DLD1 (cell line): ENCODE measurements at regions not wholly inside any gene's neighbourhood (a gene's known extent, or its start where the extent isn't known, plus 50 kb on each side); places are given as distances from the start of the nearest gene placed in this dataset.

Experiments
- in situ Hi-C: cut with HindIII; loops from 2 replicates; pipeline ENCODE4 v1.10.0; 2017; ENCODE audit warnings: low sequenced_read_pairs

GRCh38 chr10:70966646-70967553, 78.5 kb upstream of the PCBD1 start:
- in situ Hi-C loops = no loop called here

- in situ Hi-C loops = no loop called here
These were observed 79.5 kb upstream of the PCBD1 start for GRCh38 chr10:70967591-70968587.

- in situ Hi-C loops = no loop called here
These were observed 80.8 kb upstream of the PCBD1 start for GRCh38 chr10:70969188-70969587.

- in situ Hi-C loops = loop anchor here (10.0 kb wide), 1 partner anchor 66 kb away; no protein-coding TSS in a partner anchor
These were observed 82.5 kb upstream of the PCBD1 start for GRCh38 chr10:70970830-70971229.

GRCh38 chr10:70973275-70973674, 84.9 kb upstream of the PCBD1 start:
- in situ Hi-C loops = loop anchor here (10.0 kb wide), 1 partner anchor 68 kb away; no protein-coding TSS in a partner anchor

GRCh38 chr10:70974351-70974901, 86.1 kb upstream of the PCBD1 start:
- in situ Hi-C loops = loop anchor here (10.0 kb wide), 1 partner anchor 70 kb away; no protein-coding TSS in a partner anchor

- in situ Hi-C loops = loop anchor here (10.0 kb wide), 1 partner anchor 70 kb away; no protein-coding TSS in a partner anchor
These were observed 86.6 kb upstream of the PCBD1 start for GRCh38 chr10:70974920-70975319.

- in situ Hi-C loops = loop anchor here (10.0 kb wide), 1 partner anchor 71 kb away; no protein-coding TSS in a partner anchor
These were observed 87.8 kb upstream of the PCBD1 start for GRCh38 chr10:70976063-70976695.

GRCh38 chr10:70977625-70978024, 89.3 kb upstream of the PCBD1 start:
- in situ Hi-C loops = loop anchor here (10.0 kb wide), 1 partner anchor 73 kb away; no protein-coding TSS in a partner anchor

GRCh38 chr10:70978181-70978580, 89.8 kb upstream of the PCBD1 start:
- in situ Hi-C loops = loop anchor here (10.0 kb wide), 1 partner anchor 73 kb away; no protein-coding TSS in a partner anchor

- in situ Hi-C loops = loop anchor here (10.0 kb wide), 1 partner anchor 74 kb away; no protein-coding TSS in a partner anchor
These were observed 90.6 kb upstream of the PCBD1 start for GRCh38 chr10:70978816-70979480.

GRCh38 chr10:70980687-70981086, 92.3 kb upstream of the PCBD1 start:
- in situ Hi-C loops = no loop called here

- in situ Hi-C loops = no loop called here
These were observed 92.9 kb upstream of the PCBD1 start for GRCh38 chr10:70981171-70981836.

GRCh38 chr10:70981936-70982335, 93.6 kb upstream of the PCBD1 start:
- in situ Hi-C loops = no loop called here

GRCh38 chr10:70982443-70982842, 94.1 kb upstream of the PCBD1 start:
- in situ Hi-C loops = no loop called here

- in situ Hi-C loops = no loop called here
These were observed 96.8 kb upstream of the PCBD1 start for GRCh38 chr10:70984986-70985722.

- in situ Hi-C loops = no loop called here
These were observed 97.7 kb upstream of the PCBD1 start for GRCh38 chr10:70985824-70986622.

- in situ Hi-C loops = no loop called here
These were observed 98.2 kb upstream of the PCBD1 start for GRCh38 chr10:70986623-70986950.
